GM12891 (cell line): ENCODE measurements at regions not wholly inside any gene's neighbourhood (a gene's known extent, or its start where the extent isn't known, plus 50 kb on each side); places are given as distances from the start of the nearest gene placed in this dataset.

ENCODE experiments used
- DNase-seq: peaks from one replicate; pipeline ENCODE4 v3.0.0; 2011; ENCODE audit warnings: low spot score; ENCODE audit not compliant: insufficient read length
- FAIRE-seq: peaks from 2 replicates; lab custom pipeline; 2011; peaks lifted over from hg19 to GRCh38; lab: Jason Lieb, UNC
- PAX5 ChIP-seq: IDR thresholded peaks from 2 replicates; pipeline ENCODE4 v1.6.1; 2011; ENCODE audit warnings: low read length, moderate library complexity, mild to moderate bottlenecking; ENCODE audit not compliant: insufficient read depth, severe bottlenecking
- POLR2A ChIP-seq: IDR thresholded peaks from 2 replicates; pipeline ENCODE4 v1.6.1; 2011; ENCODE audit warnings: low read depth, low read length, control low read depth
- POLR2AphosphoS5 ChIP-seq: IDR thresholded peaks from 2 replicates; pipeline ENCODE4 v1.6.1; 2011; ENCODE audit warnings: low read depth, low read length, control low read depth
- POU2F2 ChIP-seq: IDR thresholded peaks from 2 replicates; pipeline ENCODE4 v1.6.1; 2011; ENCODE audit warnings: low read depth, mild to moderate bottlenecking, control low read depth, low read length, moderate library complexity
- SPI1 ChIP-seq: IDR thresholded peaks from 2 replicates; pipeline ENCODE4 v1.6.1; 2011; ENCODE audit warnings: low read depth, low read length, control low read depth
- TAF1 ChIP-seq: IDR thresholded peaks from 2 replicates; pipeline ENCODE4 v1.6.1; 2011; ENCODE audit warnings: low read depth, low read length, control low read depth

DNA sequence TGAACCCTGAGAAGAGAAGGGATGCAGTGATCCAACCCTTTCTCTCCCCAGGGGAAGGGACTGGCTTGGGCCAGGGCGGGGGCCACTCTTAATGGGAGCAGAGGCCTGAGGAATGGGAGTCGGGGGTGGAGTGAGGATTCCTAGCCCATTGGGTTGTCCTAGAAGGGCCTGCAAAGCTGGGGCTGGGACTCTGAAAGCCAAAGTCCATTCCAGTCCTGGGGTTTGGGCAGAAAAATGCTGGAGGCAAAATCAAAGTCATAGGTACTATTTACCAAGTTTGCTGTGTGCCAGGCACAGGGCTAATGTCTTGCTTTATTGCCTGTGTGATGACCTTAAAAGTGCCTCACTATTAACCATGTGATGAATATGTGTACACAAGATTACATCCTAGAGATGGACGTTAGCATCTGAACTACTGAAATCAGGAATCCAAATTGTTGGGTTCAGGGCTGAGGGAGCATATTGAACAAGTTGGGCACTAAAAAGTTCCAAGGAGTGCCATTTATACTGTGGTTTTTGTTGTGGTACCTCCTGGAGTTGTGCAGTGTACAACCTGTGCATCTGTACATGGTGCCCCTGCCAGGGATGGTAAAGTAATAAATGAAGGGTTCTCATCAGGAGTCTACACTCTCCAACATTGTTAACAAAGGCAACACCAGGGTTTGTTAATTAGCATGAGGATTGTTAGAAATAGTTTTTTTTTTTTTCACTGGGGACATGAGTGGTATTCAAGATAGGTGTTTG is 84.4 kb upstream of the NKD1 start:
- FAIRE-seq = no peak
- DNase-seq = no peak

DNA sequence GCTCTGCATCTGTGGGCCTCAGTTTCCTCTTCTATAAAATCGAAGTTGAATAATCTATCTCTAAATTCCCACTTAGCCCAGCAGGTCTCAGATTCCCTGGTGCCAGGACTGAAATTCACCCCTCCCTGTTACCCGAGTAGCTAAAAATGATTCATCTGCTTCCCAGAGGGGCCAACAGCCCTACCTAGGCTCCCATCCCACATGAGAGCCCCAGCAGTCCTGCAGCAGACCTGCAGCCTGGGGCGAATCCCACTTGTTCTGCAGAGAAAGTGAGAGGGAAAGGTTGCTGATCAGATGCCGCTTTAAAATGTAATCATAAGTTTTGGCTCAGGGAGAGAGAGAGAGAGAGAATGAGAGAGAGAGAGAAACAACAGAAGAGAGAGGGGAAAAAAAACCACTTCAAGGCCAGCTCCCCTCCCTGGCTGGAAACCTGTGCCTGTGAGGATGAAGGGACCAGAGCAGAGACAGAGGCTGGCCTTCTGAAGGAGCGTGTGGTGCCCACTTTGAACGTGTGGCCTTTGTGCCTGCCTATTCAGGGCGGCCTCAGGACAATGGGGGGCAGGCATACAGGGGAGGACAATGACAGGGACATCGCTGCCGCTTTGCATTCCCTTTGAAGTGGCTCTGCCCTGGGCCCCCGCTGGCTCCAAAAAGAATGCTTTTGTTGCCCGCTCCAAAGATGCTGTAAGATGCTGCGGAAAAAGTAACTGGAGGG is 85.2 kb upstream of the NKD1 start:
- FAIRE-seq (peak; percentile 33), DNase-seq (no peak)
- no peak for TF ChIP-seq TAF1
- TF ChIP-seq POU2F2 = no peak
- TF ChIP-seq SPI1 = no peak
- TF ChIP-seq POLR2AphosphoS5 = no peak
- TF ChIP-seq PAX5 = no peak
- no peak for TF ChIP-seq POLR2A

More for the DNA sequence above, 84.4 kb upstream of the NKD1 start:
- no peak for TF ChIP-seq POU2F2
- no peak for TF ChIP-seq POLR2A
- TF ChIP-seq SPI1 = no peak
- no peak for TF ChIP-seq PAX5
- TF ChIP-seq TAF1 = no peak
- TF ChIP-seq POLR2AphosphoS5 = no peak

DNA sequence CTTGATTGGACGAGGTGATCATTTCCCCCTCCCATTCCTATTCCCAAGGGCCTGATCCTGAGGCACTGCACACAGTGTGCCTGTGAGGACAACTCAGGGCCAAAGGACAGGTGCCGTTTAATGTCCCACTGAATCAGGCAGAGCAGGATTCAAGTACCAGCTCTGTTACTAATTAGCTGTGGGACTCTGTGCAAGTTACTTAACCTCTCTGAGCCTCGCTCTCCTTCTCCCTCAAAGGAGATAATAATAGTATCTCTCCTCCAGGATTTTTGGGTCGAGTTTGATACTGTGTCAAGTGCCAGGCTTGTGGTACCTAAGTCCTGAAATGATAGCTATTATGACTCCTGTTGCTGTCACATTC is 86.8 kb upstream of the NKD1 start:
- FAIRE-seq = no peak
- no peak for TF ChIP-seq POU2F2
- TF ChIP-seq PAX5 = no peak
- no peak for TF ChIP-seq SPI1
- no peak for TF ChIP-seq TAF1
- TF ChIP-seq POLR2AphosphoS5 = no peak
- no peak for DNase-seq

DNA sequence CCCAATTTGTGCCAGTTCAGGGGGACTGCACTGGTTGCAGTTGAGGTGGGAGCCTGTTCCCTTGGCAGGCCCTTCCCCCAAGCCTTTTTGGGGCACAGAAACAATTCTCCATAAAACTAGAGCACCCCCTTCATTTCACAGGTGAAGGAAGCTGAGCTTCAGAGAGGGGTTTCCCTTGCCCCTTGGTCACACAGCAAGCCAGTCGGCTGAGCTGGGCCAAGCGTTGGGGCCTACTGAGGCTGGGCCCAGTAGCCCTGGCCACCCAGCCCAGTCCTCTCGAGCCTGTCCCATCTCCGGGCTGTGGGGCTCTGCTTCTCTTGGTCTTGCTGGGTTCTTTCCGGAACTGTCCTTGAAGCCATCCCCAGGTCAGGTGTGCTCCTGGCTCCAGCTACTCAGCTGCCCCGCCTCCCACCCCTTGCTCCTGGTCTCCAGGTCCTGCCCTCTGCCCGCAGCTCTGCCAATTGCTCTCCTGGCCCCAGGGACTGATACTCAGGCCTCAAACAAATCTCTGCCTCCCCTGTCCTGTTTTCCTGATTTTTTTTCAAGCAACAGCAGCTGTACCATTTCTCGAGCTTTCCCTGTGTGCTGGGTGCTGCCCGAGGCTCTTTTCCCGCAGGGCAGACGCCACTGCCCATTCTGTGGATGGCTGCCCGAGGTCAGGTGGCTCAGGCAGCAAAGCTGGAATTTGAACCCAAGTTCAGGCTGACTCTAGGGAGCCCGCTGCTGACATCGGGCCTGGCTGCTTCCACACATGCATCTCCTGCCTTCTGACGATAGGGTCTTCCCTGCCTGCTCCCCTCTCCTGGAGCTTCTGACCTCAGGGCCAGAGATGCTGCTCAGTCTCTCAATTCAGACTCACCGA is 87.4 kb upstream of the NKD1 start:
- DNase-seq (no peak), FAIRE-seq (no peak)
- TF ChIP-seq POLR2A (no peak), POLR2AphosphoS5 (no peak), SPI1 (no peak), TAF1 (no peak), PAX5 (no peak), POU2F2 (no peak)

DNA sequence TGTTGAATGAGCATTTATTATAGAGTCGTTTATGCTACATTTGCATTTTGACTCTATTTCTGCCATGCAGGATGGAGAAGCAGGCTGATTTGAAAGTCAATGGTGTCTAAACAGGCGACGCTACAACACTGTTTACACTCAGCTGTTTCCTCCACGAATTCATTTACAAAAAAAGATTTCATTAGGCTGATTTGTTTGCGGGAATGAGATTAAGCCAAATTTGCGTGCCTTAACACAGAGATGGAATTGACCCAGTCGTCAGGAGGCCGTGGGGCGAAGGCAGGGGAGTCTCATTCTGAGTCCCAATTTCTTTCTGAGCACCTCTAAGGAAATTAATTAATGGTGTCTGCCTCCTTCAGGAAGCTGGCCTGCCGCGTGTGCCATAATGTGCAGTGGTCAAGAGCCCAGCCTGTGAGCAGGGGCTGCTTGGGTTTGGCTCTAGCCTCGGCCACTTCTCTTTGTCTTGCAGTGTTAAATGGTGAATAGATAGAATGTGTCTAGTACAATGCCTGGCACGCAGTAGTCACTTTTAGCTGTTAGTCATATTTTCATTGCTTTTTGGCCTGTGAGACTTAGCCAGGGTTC is 88.6 kb upstream of the NKD1 start:
- FAIRE-seq (no peak), DNase-seq (no peak)
- no peak for TF ChIP-seq SPI1
- TF ChIP-seq PAX5 = no peak
- no peak for TF ChIP-seq POLR2A
- TF ChIP-seq TAF1 = no peak
- no peak for TF ChIP-seq POLR2AphosphoS5
- no peak for TF ChIP-seq POU2F2

DNA sequence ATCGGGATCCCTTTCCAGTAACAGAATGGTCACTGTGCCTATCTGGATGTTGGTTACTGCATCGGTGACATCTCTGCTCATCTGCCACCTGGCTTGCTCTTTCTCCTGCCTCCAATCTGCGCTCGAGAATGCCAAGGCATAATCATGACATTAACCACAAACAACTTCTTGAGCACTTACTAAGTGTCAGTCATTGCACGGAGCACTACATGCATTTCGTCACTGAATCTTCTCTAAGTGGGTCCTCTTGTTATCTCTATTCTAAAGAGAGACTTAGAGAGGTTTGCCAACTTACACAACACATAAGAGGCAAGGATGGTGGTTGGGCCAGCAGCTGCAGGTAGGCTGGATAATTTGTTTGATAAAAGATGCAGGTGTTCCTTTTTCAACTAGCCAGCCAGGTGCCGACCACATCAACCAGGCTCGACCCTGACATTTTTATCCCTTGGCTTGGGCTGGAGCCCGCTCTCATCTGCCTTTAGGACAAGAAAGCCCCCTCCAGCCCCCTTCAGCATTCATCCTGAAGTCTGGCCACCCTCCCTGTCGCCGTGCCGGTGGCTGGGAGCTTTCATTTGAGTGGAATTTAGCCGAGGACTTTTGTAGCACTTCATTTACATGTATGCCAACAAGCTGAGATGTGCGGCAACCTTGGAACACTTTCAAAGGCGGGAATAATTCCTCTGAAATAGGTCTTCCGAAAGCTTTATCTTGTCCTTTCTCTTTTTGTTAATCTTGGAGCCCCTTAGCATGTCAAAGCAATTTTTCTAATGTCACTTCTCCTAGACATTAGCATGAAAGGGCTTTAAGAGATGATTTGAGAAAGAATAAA is 89.3 kb upstream of the NKD1 start:
- DNase-seq (no peak), FAIRE-seq (no peak)
- no peak for TF ChIP-seq POLR2AphosphoS5
- TF ChIP-seq POLR2A = no peak
- TF ChIP-seq PAX5 = no peak
- TF ChIP-seq TAF1 = no peak
- TF ChIP-seq POU2F2 = no peak
- TF ChIP-seq SPI1 = no peak

DNA sequence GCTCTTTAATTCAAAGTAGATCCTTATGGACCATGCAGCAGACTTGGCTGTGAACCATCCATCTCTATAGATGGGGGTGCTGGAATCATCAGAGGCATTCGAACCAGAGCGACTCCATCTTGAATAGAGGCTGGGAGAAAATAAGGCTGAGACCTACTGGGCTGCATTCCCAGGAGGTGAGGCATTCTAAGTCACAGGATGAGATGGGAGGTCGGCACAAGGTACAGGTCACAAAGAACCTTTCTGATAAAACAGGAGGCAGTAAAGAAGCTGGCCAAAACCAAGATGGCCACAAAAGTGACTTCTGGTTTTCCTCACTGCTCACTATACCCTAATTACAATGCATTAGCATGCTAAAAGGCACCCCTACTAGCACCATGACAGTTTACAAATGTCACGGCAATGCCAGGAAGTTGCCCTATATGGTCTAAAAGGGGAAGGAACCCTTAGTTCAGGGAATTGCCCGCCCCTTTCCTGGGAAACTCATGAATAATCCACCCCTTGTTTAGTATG is 89.2 kb upstream of the BRD7 start:
- DNase-seq (no peak), FAIRE-seq (no peak)
- no peak for TF ChIP-seq POU2F2
- no peak for TF ChIP-seq POLR2A
- TF ChIP-seq POLR2AphosphoS5 = no peak
- TF ChIP-seq PAX5 = no peak
- TF ChIP-seq SPI1 = no peak
- no peak for TF ChIP-seq TAF1

DNA sequence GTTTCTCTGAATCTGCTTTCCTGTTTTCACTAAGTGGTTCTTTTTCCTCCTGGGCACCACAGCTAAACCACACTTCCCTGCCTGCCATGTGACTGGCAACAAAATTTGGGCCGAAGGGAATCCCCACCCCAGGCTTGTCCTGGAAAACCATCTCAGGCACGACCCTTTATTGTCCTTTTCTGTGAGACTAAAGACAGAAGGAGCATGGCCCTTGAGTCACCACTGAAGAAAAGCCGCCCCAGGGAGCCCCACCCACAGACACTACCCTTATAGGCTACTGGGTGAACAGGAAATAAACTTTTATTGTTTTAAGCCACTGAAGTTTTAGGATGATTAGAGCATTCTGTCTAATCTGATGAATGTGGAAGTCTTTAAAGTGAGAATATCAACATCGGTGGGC is 88.6 kb upstream of the BRD7 start:
- DNase-seq (no peak), FAIRE-seq (no peak)
- no peak for TF ChIP-seq SPI1
- no peak for TF ChIP-seq POU2F2
- no peak for TF ChIP-seq PAX5
- TF ChIP-seq POLR2AphosphoS5 = no peak

DNA sequence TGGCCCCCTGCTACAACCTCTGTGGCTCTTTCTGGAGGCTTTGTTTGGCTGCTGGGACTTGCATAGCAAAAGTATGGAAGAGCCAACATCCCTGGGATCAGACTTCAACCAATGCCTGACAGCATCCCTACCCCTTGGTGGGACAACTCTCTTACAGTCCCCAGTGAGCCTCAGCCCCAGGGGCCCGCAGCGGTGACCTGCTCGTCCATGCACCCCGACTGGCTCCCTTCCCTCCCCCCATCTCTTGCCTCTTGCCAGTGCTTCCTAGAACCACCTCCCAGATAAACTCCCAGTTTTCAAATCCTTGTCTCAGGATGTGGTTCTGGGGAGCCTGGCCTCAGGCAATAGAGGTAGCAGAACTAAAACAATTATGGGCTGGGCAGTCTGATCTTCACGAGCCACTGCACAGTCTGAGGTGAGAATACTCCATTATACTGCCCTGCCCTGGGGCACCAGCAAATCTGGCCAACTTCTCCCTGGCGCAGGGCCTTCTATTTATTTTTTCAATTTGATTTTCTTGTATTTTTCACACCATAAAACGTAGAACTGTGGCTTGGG is 86.6 kb upstream of the BRD7 start:
- no peak for TF ChIP-seq POU2F2
- no peak for TF ChIP-seq PAX5
- no peak for TF ChIP-seq TAF1
- TF ChIP-seq SPI1 = no peak
- TF ChIP-seq POLR2AphosphoS5 = no peak
- TF ChIP-seq POLR2A = no peak
- DNase-seq (no peak), FAIRE-seq (no peak)
